Activated CD4-positive, alpha-beta T cell treated with anti-CD3 and anti-CD28 coated beads for 24 hours (primary cell): ENCODE measurements at regions not wholly inside any gene's neighbourhood (a gene's known extent, or its start where the extent isn't known, plus 50 kb on each side); places are given as distances from the start of the nearest gene placed in this dataset.

Experiments used
- DNase-seq, 2 donors: peaks; one replicate each; pipeline ENCODE4 v3.0.0-alpha.2; 2020; ENCODE audit warnings: low read depth in 2 of 2

GRCh38 chr2:211228559-211228958, 672.2 kb downstream of the CPS1 start:
- DNase-seq, result no peak

- DNase-seq, result no peak
These were observed 681.3 kb downstream of the CPS1 start for GRCh38 chr2:211237586-211238275.

GRCh38 chr2:211241891-211242290, 685.5 kb downstream of the CPS1 start:
- DNase-seq, result no peak

- DNase-seq, result no peak
These were observed 691.4 kb downstream of the CPS1 start for GRCh38 chr2:211247751-211248150.

GRCh38 chr2:211248841-211249240, 692.4 kb downstream of the CPS1 start:
- no peak for DNase-seq

GRCh38 chr2:211251016-211251415, 694.6 kb downstream of the CPS1 start:
- no peak for DNase-seq

- no peak for DNase-seq
These were observed 702.4 kb downstream of the CPS1 start for GRCh38 chr2:211258646-211259335.

GRCh38 chr2:211259831-211260476, 703.6 kb downstream of the CPS1 start:
- no peak for DNase-seq

- DNase-seq, result no peak
These were observed 713.9 kb downstream of the CPS1 start for GRCh38 chr2:211270257-211270656.

- no peak for DNase-seq
These were observed 725.2 kb downstream of the CPS1 start for GRCh38 chr2:211281430-211282073.

- DNase-seq, result no peak
These were observed 746.3 kb downstream of the CPS1 start for GRCh38 chr2:211302676-211303075.

GRCh38 chr2:211306929-211307328, 750.5 kb downstream of the CPS1 start:
- DNase-seq, result no peak
